ENCODE measurements at regions not wholly inside any gene's neighbourhood (a gene's known extent, or its start where the extent isn't known, plus 50 kb on each side); places are given as distances from the start of the nearest gene placed in this dataset.

- intact Hi-C loops (cut with DNase I): no loop called here
- no peak overlapping the region for H3K27ac ChIP-seq
- H3K9me3 ChIP-seq: no peaks in the 10 kb centered on the region
- ATAC-seq (no peak), DNase-seq (no peak)
- H3K4me3 ChIP-seq: no peak overlapping the region
- no peaks in the 10 kb centered on the region for H3K4me1 ChIP-seq
- H3K27me3 ChIP-seq: no peaks in the 10 kb centered on the region
- H3K36me3 ChIP-seq: no peaks in the 10 kb centered on the region
- TF ChIP-seq, protein P1, sequence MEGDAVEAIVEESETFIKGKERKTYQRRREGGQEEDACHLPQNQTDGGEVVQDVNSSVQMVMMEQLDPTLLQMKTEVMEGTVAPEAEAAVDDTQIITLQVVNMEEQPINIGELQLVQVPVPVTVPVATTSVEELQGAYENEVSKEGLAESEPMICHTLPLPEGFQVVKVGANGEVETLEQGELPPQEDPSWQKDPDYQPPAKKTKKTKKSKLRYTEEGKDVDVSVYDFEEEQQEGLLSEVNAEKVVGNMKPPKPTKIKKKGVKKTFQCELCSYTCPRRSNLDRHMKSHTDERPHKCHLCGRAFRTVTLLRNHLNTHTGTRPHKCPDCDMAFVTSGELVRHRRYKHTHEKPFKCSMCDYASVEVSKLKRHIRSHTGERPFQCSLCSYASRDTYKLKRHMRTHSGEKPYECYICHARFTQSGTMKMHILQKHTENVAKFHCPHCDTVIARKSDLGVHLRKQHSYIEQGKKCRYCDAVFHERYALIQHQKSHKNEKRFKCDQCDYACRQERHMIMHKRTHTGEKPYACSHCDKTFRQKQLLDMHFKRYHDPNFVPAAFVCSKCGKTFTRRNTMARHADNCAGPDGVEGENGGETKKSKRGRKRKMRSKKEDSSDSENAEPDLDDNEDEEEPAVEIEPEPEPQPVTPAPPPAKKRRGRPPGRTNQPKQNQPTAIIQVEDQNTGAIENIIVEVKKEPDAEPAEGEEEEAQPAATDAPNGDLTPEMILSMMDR (IDR thresholded peaks at IDR 0.05): no peak
Measured at GRCh38 chr12:74370608-74371216, 166.9 kb upstream of the ATXN7L3B start.

DNA sequence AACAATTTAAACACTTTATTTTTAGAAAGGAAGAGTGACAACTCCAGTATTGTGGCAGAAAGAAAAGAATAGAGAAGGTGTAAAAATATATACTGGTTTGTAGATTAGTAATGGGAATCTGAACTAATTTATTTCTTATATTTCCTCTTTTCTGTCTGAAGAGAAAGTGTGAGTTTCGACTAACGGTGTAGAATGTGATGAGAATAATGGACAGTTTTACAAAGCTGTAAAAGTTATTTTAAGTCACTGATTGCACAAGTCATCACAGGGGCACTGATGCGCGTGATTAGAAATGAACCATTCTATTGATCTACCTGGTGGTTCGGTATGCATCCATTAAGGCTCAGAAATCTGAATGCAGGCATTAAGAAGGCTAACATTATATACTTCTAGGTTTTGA, 158.5 kb upstream of the ATXN7L3B start:
- ATAC-seq: no peak

GRCh38 chr12:74381958-74382357, 155.7 kb upstream of the ATXN7L3B start:
- no peak overlapping the region for H3K4me3 ChIP-seq
- H3K4me1 ChIP-seq: no peaks in the 10 kb centered on the region
- no peaks in the 10 kb centered on the region for H3K27me3 ChIP-seq
- peak in 2 of 4 donors; percentile 14 to 44 for DNase-seq
- no peak for ATAC-seq
- H3K36me3 ChIP-seq: no peaks in the 10 kb centered on the region
- TF ChIP-seq, protein P1 (IDR thresholded peaks at IDR 0.05): no peak
- H3K9me3 ChIP-seq: peaks cover 0 to 12% of the 10 kb centered on the region in 2 donors
- intact Hi-C loops (cut with DNase I): no loop called here
- H3K27ac ChIP-seq: no peak overlapping the region

More for the DNA sequence above, 158.5 kb upstream of the ATXN7L3B start:
- H3K9me3 ChIP-seq: no peaks in the 10 kb centered on the region
- H3K36me3 ChIP-seq: no peaks in the 10 kb centered on the region
- intact Hi-C loops (cut with DNase I): no loop called here
- H3K4me3 ChIP-seq: no peak overlapping the region
- H3K27ac ChIP-seq: no peak overlapping the region
- no peak for DNase-seq
- TF ChIP-seq, protein P1 (IDR thresholded peaks at IDR 0.05): no peak
- no peaks in the 10 kb centered on the region for H3K4me1 ChIP-seq
- no peaks in the 10 kb centered on the region for H3K27me3 ChIP-seq

GRCh38 chr12:74382983-74383382, 154.7 kb upstream of the ATXN7L3B start:
- DNase-seq: peak in 2 of 4 donors; percentile 13 to 19
- intact Hi-C loops (cut with DNase I): no loop called here
- no peak for ATAC-seq

GRCh38 chr12:74391283-74391682, 146.4 kb upstream of the ATXN7L3B start:
- H3K4me1 ChIP-seq: no peaks in the 10 kb centered on the region
- DNase-seq (no peak), ATAC-seq (no peak)
- peaks cover 0 to 22% of the 10 kb centered on the region in 2 donors for H3K9me3 ChIP-seq
- intact Hi-C loops (cut with DNase I): no loop called here
- no peak overlapping the region for H3K4me3 ChIP-seq
- no peaks in the 10 kb centered on the region for H3K27me3 ChIP-seq
- no peak overlapping the region for H3K27ac ChIP-seq
- no peaks in the 10 kb centered on the region for H3K36me3 ChIP-seq
- TF ChIP-seq, protein P1 (IDR thresholded peaks at IDR 0.05): no peak

More at GRCh38 chr12:74382983-74383382, 154.7 kb upstream of the ATXN7L3B start:
- no peak overlapping the region for H3K27ac ChIP-seq
- H3K9me3 ChIP-seq: peaks cover 0 to 15% of the 10 kb centered on the region in 2 donors
- no peaks in the 10 kb centered on the region for H3K27me3 ChIP-seq
- TF ChIP-seq, protein P1 (IDR thresholded peaks at IDR 0.05): no peak
- H3K4me1 ChIP-seq: no peaks in the 10 kb centered on the region
- no peaks in the 10 kb centered on the region for H3K36me3 ChIP-seq
- H3K4me3 ChIP-seq: no peak overlapping the region
